Omental fat pad (tissue), 3 donors: ENCODE measurements at regions not wholly inside any gene's neighbourhood (a gene's known extent, or its start where the extent isn't known, plus 50 kb on each side); places are given as distances from the start of the nearest gene placed in this dataset.

Source experiments
- ATAC-seq: fragments of 150-250 bp; one replicate; pipeline ENCODE4 v1.9.1; 2016; ENCODE audit warnings: mild to moderate bottlenecking, moderate library complexity; ENCODE audit not compliant: low FRiP score
- DNase-seq: peaks from one replicate; pipeline ENCODE4 v3.0.0-alpha.2; 2019; ENCODE audit warnings: low spot score
- CTCF ChIP-seq, 3 donors: fragments of 450-650 bp; IDR thresholded peaks; one replicate each; pipeline ENCODE4 v1.5.1; 2016 to 2017; ENCODE audit warnings: antibody characterized with exemption in 3 of 3, mild to moderate bottlenecking in 3 of 3, moderate library complexity in 2 of 3

- no peak for ATAC-seq
- DNase-seq: no peak
- no peak for TF ChIP-seq CTCF (IDR thresholded peaks at IDR 0.05)
Measured at GRCh38 chr11:45036733-45037132, 86.0 kb upstream of the TP53I11 start.

GRCh38 chr11:45037434-45038005, 86.8 kb upstream of the TP53I11 start:
- no peak for DNase-seq
- no peak for TF ChIP-seq CTCF (IDR thresholded peaks at IDR 0.05)
- no peak for ATAC-seq

- TF ChIP-seq CTCF (IDR thresholded peaks at IDR 0.05): no peak
- ATAC-seq: no peak
- DNase-seq: no peak
Measured at GRCh38 chr11:45038923-45039322, 88.2 kb upstream of the TP53I11 start.

GRCh38 chr11:45041596-45041995, 90.9 kb upstream of the TP53I11 start:
- TF ChIP-seq CTCF (IDR thresholded peaks at IDR 0.05): no peak
- no peak for ATAC-seq
- no peak for DNase-seq

GRCh38 chr11:45042560-45042959, 91.9 kb upstream of the TP53I11 start:
- no peak for TF ChIP-seq CTCF (IDR thresholded peaks at IDR 0.05)
- ATAC-seq (no peak), DNase-seq (no peak)

GRCh38 chr11:45043755-45044475, 93.2 kb upstream of the TP53I11 start:
- TF ChIP-seq CTCF (IDR thresholded peaks at IDR 0.05): no peak
- no peak for ATAC-seq
- DNase-seq: no peak
